Esophagus squamous epithelium (tissue), 4 donors: ENCODE measurements at regions not wholly inside any gene's neighbourhood (a gene's known extent, or its start where the extent isn't known, plus 50 kb on each side); places are given as distances from the start of the nearest gene placed in this dataset.

Source experiments
- CTCF ChIP-seq, 6 experiments: fragments of 450-650 bp in 4 of 6; fragments of 200-600 bp in 2 of 6; sonication (generic) in 2 of 6; IDR thresholded peaks; one replicate each; pipeline ENCODE4 v1.5.1; 2016 to 2019; ENCODE audit warnings: antibody characterized with exemption in 6 of 6, mild to moderate bottlenecking in 4 of 6, moderate library complexity in 4 of 6
- POLR2A ChIP-seq, 4 donors: fragments of 450-650 bp; IDR thresholded peaks; one replicate each; pipeline ENCODE4 v1.6.1; 2017; ENCODE audit warnings: antibody characterized with exemption in 4 of 4, mild to moderate bottlenecking in 4 of 4, moderate library complexity in 3 of 4

GRCh38 chr6:130697271-130697994 is 129.8 kb upstream of the SMLR1 start:
- TF ChIP-seq CTCF (IDR thresholded peaks at IDR 0.05) (no peak), POLR2A (IDR thresholded peaks at IDR 0.05) (no peak)
